LNCaP clone FGC (cell line): ENCODE measurements at regions not wholly inside any gene's neighbourhood (a gene's known extent, or its start where the extent isn't known, plus 50 kb on each side); places are given as distances from the start of the nearest gene placed in this dataset.
"Not testable (repeated sequence)": the region's sequence is repeated elsewhere in the genome, so short reads cannot be mapped to it uniquely, and the experiment has no call there.

Experiments used
- DNase-seq: peaks from one replicate; pipeline ENCODE4 v3.0.0-alpha.2; 2011; ENCODE audit warnings: low read depth
- H3K4me3 ChIP-seq: 2 replicates; pipeline ENCODE4 v1.5.1; 2011; ENCODE audit warnings: mild to moderate bottlenecking, low read depth, low read length, control low read depth
- CTCF ChIP-seq: IDR thresholded peaks from 2 replicates; pipeline ENCODE4 v1.5.1; 2012; ENCODE audit warnings: mild to moderate bottlenecking; ENCODE audit not compliant: control insufficient read depth, insufficient read depth; ENCODE audit errors: extremely low read depth

GRCh38 chr20:55540013-55540412 is 465.3 kb downstream of the CBLN4 start:
- no peak for DNase-seq
- no peak for TF ChIP-seq CTCF
- H3K4me3 ChIP-seq: no peak overlapping the region

DNA sequence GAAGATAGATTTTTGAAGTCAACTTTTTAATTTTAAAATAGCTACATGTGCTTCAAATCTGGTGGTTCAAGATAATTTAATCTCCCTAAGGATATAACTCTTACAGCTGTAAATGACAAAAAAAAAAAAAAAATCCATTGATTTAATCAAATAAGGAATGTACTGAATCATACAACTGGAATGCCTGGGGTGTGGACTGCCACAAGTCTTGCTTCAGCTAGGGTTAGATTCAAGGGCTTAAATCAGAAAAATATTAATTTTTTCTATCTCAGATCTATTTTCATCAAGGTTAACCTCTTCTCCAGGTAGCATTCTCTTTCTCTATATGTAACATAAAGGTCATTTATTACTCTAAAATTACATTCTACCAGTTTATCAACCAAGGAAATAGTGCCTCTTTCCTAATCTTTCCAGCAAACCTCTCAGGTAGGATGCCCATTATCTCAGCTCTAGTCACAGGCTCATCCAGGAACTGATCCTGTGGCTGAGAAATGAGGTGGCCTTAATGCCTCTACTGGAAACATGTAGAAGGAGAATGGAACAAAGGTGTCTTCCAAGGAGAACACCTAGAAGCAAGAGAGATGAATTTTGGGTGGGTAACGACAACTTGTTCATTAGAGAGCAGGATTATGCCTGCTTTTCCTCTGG is 466.9 kb downstream of the CBLN4 start:
- no peak for DNase-seq
- TF ChIP-seq CTCF: no peak
- no peak overlapping the region for H3K4me3 ChIP-seq

- no peak for TF ChIP-seq CTCF
- H3K4me3 ChIP-seq: no peak overlapping the region
- no peak for DNase-seq
These were observed 470.0 kb downstream of the CBLN4 start for GRCh38 chr20:55535366-55535765.

- no peak for TF ChIP-seq CTCF
- no peak overlapping the region for H3K4me3 ChIP-seq
- no peak for DNase-seq
These were observed 471.7 kb downstream of the CBLN4 start for GRCh38 chr20:55533632-55534031.

- no peak for DNase-seq
- no peak overlapping the region for H3K4me3 ChIP-seq
- TF ChIP-seq CTCF: no peak
These were observed 474.6 kb downstream of the CBLN4 start for GRCh38 chr20:55530763-55531162.

DNA sequence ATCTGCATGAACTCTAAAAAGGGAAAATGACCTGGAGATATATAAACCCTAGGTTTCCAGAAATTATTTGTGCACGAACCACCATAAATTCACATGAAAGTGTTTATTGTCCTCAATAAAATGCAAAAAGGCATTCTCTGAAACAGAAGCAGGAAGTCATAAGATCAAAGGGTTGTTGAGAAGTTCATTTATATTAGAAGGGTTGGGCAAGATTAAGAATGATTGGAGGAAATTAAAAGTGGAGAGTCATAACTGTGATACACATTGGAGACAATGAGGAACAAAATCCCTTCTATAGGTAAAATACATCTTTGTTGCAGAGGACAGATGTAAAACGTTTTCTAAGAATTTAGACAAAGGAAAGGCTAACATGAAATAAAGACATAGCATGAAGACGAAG is 476.8 kb downstream of the CBLN4 start:
- TF ChIP-seq CTCF: no peak
- DNase-seq: no peak
- H3K4me3 ChIP-seq: no peak overlapping the region

- no peak for TF ChIP-seq CTCF
- no peak overlapping the region for H3K4me3 ChIP-seq
These were observed 483.0 kb downstream of the CBLN4 start for GRCh38 chr20:55522296-55522815.

GRCh38 chr20:55517584-55517983 is 487.7 kb downstream of the CBLN4 start:
- not testable (repeated sequence) for H3K4me3 ChIP-seq, DNase-seq

More at GRCh38 chr20:55522296-55522815, 483.0 kb downstream of the CBLN4 start:
- no peak for DNase-seq
